Left ventricle myocardium inferior (tissue), 1 donor: ENCODE measurements at regions not wholly inside any gene's neighbourhood (a gene's known extent, or its start where the extent isn't known, plus 50 kb on each side); places are given as distances from the start of the nearest gene placed in this dataset.

Experiments
- DNase-seq: peaks from one replicate; pipeline ENCODE4 v3.0.0-alpha.2; 2020
- H3K27ac ChIP-seq: fragments of 200-600 bp; replicated peaks from 2 replicates; pipeline ENCODE4 v1.8.0; 2021
- H3K27me3 ChIP-seq: fragments of 200-600 bp; 2 replicates; pipeline ENCODE4 v1.8.0; 2021; ENCODE audit warnings: low read depth
- H3K36me3 ChIP-seq: fragments of 200-600 bp; 2 replicates; pipeline ENCODE4 v1.8.0; 2021
- H3K4me1 ChIP-seq: fragments of 200-600 bp; 2 replicates; pipeline ENCODE4 v1.8.0; 2021
- H3K4me3 ChIP-seq: fragments of 200-600 bp; 2 replicates; pipeline ENCODE4 v1.8.0; 2021; ENCODE audit warnings: mild to moderate bottlenecking, moderate library complexity
- H3K9me3 ChIP-seq: fragments of 200-600 bp; replicated peaks from 2 replicates; pipeline ENCODE4 v1.8.0; 2021
- intact Hi-C: fragments of 100-400 bp; cut with micrococcal nuclease; formaldehyde crosslinking; loops from one replicate; pipeline ENCODE4 v1.11.0; 2022
- TF ChIP-seq, protein P1 (sequence below): fragments of 200-600 bp; IDR thresholded peaks from 2 replicates; pipeline ENCODE4 v1.8.0; 2021; ENCODE audit warnings: antibody characterized with exemption, mild to moderate bottlenecking, borderline replicate concordance
- donor health status: DM: no; HTN: yes; CAD: no; lungs with severe emphysema.

DNA sequence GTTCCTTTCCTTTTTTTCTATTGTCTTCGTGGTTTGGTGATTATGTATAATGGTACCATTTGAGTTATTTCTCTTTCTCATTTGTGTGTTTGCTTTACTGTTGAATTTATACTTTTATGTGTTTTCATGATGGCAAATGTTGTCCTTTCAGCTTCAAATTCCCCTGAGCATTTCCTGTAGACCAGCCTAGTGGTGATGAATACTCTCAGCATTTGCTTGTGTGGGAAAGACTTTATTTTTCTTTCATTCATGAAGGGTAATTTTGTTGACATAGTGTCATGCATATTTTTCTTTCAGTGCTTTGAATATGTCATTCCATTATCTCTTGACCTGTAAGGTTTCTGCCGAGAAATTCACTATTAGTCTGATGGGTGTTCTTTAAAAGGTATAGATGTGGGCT is 166.6 kb upstream of the GORAB start:
- no peaks in the 10 kb centered on the region for H3K4me1 ChIP-seq
- no peak overlapping the region for H3K27ac ChIP-seq
- peaks cover 29% of the 10 kb centered on the region for H3K9me3 ChIP-seq
- intact Hi-C loops = no loop called here
- DNase-seq = no peak
- no peaks in the 10 kb centered on the region for H3K27me3 ChIP-seq
- H3K4me3 ChIP-seq = no peak overlapping the region
- TF ChIP-seq, protein P1, sequence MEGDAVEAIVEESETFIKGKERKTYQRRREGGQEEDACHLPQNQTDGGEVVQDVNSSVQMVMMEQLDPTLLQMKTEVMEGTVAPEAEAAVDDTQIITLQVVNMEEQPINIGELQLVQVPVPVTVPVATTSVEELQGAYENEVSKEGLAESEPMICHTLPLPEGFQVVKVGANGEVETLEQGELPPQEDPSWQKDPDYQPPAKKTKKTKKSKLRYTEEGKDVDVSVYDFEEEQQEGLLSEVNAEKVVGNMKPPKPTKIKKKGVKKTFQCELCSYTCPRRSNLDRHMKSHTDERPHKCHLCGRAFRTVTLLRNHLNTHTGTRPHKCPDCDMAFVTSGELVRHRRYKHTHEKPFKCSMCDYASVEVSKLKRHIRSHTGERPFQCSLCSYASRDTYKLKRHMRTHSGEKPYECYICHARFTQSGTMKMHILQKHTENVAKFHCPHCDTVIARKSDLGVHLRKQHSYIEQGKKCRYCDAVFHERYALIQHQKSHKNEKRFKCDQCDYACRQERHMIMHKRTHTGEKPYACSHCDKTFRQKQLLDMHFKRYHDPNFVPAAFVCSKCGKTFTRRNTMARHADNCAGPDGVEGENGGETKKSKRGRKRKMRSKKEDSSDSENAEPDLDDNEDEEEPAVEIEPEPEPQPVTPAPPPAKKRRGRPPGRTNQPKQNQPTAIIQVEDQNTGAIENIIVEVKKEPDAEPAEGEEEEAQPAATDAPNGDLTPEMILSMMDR = no peak
- no peaks in the 10 kb centered on the region for H3K36me3 ChIP-seq

DNA sequence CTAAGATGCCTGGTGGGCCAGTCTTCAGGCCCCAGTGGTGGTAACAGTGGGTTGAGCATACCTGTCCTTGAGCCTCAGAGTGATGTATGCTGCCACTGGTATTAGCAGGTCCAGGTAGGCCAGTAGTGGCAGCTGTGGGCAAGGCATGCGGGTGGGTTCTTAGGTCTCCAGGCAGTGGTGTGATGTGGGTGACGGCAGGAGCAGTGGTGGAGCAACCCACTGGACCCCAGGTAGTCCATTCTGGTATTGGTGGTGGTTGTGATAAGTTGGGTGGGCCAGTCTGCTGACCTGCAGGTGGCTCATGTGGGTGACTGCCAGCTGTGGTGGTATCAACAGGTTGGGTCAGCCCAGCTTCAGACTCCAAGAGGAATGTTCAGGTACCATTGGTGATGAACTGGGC is 165.0 kb upstream of the GORAB start:
- intact Hi-C loops = no loop called here
- DNase-seq = no peak
- TF ChIP-seq, protein P1 = no peak
- Histone ChIP-seq H3K9me3 (peaks cover 29% of the 10 kb centered on the region), H3K36me3 (no peaks in the 10 kb centered on the region), H3K4me3 (no peak overlapping the region), H3K27ac (no peak overlapping the region), H3K27me3 (no peaks in the 10 kb centered on the region), H3K4me1 (no peaks in the 10 kb centered on the region)

DNA sequence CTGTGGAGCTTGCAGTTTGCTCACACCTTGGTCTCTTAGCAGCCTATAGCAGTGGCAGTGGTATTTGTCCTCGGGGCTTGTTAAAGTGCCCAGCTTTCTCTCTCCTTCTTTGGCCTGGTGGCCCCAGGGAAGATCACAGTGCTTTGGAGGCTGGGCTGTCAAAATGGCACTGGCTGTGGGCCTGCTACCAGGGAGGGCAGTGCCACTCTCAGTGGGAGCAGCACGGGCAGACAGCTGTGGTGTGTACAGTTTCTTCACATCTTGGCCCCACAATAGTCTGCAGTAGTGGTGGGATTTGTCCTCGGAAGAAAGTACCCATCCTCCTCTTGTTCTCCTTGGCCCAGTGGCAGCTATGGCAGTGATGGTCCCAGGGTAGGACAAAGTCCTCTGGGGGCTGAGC is 164.4 kb upstream of the GORAB start:
- DNase-seq = no peak
- Histone ChIP-seq H3K27me3 (no peaks in the 10 kb centered on the region), H3K36me3 (no peaks in the 10 kb centered on the region), H3K27ac (no peak overlapping the region), H3K4me3 (no peak overlapping the region), H3K9me3 (peaks cover 23% of the 10 kb centered on the region), H3K4me1 (no peaks in the 10 kb centered on the region)
- TF ChIP-seq, protein P1 = no peak
- intact Hi-C loops = no loop called here

DNA sequence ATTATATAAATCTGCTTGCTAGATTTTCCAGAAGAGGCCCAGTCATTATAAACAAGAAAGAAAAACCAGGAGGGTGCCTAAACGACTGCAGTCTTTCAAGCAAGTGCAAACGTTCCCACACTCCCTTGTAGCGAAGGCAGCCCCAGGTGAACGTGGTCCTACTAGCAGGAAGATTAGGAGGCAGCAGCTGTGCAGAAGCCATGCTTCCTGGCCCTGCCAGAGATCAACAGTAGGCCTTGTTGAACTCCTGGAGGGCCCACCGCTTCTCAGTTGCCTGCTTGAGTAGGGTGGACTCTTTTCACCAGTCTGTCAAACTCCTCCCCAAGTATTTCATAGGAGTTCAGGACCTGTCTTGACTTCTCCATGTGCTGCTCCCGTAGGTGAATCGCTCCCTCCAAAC is 163.0 kb upstream of the GORAB start:
- Histone ChIP-seq H3K27me3 (no peaks in the 10 kb centered on the region), H3K36me3 (no peaks in the 10 kb centered on the region), H3K9me3 (peaks cover 20% of the 10 kb centered on the region), H3K27ac (no peak overlapping the region), H3K4me1 (no peaks in the 10 kb centered on the region), H3K4me3 (no peak overlapping the region)
- DNase-seq = no peak
- TF ChIP-seq, protein P1 = no peak
- intact Hi-C loops = no loop called here

DNA sequence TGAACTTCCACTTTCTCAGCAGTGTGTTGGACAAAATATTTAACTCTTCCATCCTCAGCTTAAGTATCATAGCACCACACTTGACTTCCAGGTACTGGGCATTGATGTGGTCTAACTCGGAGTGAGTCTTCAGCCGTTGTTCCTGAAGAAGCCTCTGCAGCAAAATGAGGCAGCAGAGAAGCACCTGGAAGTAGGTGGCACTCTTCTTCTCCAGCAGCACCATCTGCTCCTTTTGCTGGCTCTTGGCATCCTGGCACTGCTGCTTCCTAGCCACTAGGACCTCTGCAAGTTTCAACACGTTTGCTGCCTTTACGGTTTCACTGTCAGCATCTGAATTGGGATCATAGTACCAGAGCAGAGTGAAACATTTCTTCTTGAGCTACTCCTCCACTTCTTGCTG is 162.5 kb upstream of the GORAB start:
- no peak overlapping the region for H3K27ac ChIP-seq
- no peaks in the 10 kb centered on the region for H3K4me1 ChIP-seq
- intact Hi-C loops = no loop called here
- no peaks in the 10 kb centered on the region for H3K27me3 ChIP-seq
- H3K4me3 ChIP-seq = no peak overlapping the region
- H3K36me3 ChIP-seq = no peaks in the 10 kb centered on the region
- H3K9me3 ChIP-seq = peaks cover 20% of the 10 kb centered on the region
- TF ChIP-seq, protein P1 = no peak
- no peak for DNase-seq

DNA sequence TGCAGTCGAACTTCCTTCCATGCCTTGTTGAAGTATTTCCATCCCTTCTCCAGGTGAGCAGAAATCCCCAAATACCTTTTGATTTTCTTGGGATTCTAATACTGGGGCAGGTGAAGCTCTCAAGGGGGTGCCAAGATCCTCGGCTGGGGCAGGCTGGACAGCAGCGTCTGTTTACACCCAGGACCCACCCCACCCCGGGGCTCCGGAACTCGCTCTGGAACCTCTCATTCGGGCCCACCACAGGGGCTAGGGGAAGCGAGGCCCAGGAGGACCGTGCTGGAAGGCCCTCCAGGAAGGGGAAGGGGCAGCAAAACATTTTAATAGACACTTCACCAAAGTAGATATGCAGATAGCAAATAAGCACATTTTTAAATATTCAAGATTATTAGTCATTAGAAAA is 161.9 kb upstream of the GORAB start:
- Histone ChIP-seq H3K27ac (no peak overlapping the region), H3K27me3 (no peaks in the 10 kb centered on the region), H3K4me3 (no peak overlapping the region), H3K9me3 (peaks cover 15% of the 10 kb centered on the region), H3K36me3 (no peaks in the 10 kb centered on the region), H3K4me1 (no peaks in the 10 kb centered on the region)
- no peak for DNase-seq
- TF ChIP-seq, protein P1 = no peak
- intact Hi-C loops = no loop called here
